ENCODE measurements at regions not wholly inside any gene's neighbourhood (a gene's known extent, or its start where the extent isn't known, plus 50 kb on each side); places are given as distances from the start of the nearest gene placed in this dataset.
A peak's percentile ranks its signal among the peaks of the same experiment; 100 is the strongest.

DNA sequence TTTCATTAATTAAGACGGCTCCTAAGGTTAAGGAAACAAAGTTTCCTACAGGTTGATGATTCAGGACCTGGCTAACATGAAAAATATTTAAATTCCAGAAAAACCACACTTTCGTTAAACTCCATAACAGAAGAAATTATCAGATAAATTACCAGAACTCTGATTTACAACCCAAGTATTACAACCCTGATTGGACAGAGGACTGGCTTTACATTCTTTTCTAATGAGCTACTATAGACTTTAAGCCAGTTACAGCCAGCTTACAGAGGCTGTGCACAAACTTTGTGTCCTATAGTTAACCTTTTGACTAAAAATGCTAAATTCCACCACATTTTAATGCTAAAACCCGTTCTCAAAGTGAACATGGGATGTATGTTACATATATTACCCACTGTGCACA is 458.6 kb downstream of the KCNJ3 start:
- 17% methylated on average over 3 of the region's 3 CpGs for WGBS (ENCODE audit: low lambda C conversion rate)

DNA sequence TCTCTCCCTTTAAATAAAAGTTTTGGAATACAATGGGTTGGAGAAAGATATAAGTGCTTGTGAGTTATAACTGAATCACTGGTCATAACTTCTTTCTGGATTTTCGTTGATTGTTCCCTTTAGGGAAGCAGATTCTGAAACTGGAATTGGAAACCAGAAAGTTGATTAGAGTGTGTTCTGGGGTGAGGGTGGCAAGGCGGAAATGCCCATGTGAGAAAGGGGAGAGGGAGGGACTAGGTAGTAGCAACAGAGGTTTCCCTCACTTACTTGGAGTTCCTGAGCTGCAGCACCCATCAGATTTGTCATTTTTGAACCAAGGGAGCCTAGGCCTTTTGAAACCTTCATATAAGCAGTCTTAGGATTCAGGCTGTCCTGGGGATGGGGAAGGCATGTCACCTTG is 453.4 kb downstream of the KCNJ3 start:
- no peaks in the 10 kb centered on the region for H3K9me3 ChIP-seq
- H3K4me3 ChIP-seq (ENCODE audit: low read depth in 2 of 2, low read length in 1 of 2) = no peak overlapping the region; a peak in 1 of 4 replicates
- no peak overlapping the region for H3K4me2 ChIP-seq
- no peaks in the 10 kb centered on the region; a peak in 1 of 4 replicates for H3K4me1 ChIP-seq (ENCODE audit: control insufficient read depth in 1 of 2, insufficient read depth in 2 of 2, low read depth in 1 of 2, low read length in 1 of 2)
- no peak overlapping the region for H3K9ac ChIP-seq
- no peaks in the 10 kb centered on the region for H4K20me1 ChIP-seq (ENCODE audit: insufficient read depth)
- no peaks in the 10 kb centered on the region for H3K9me2 ChIP-seq
- no peak for DNase-seq
- no peak overlapping the region for H2AFZ ChIP-seq (ENCODE audit: low read depth)
- peaks cover 3% of the 10 kb centered on the region for H3F3A ChIP-seq (replicated peaks; ENCODE audit: insufficient read depth)
- TF ChIP-seq, protein P1, sequence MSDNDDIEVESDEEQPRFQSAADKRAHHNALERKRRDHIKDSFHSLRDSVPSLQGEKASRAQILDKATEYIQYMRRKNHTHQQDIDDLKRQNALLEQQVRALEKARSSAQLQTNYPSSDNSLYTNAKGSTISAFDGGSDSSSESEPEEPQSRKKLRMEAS (IDR thresholded peaks at IDR 0.05; ENCODE audit: low read depth) = no peak
- TF ChIP-seq RAD21 (IDR thresholded peaks at IDR 0.05; ENCODE audit: low read length) (no peak), FOSL2 (IDR thresholded peaks at IDR 0.05; ENCODE audit: borderline replicate concordance, low read depth) (no peak), MEF2A (IDR thresholded peaks at IDR 0.05; ENCODE audit: borderline replicate concordance, low read depth) (no peak), ELF1 (IDR thresholded peaks at IDR 0.05) (no peak), JUND (IDR thresholded peaks at IDR 0.05) (no peak), MXI1 (IDR thresholded peaks at IDR 0.05; ENCODE audit: low read depth, low read length) (no peak), RXRA (IDR thresholded peaks at IDR 0.05; ENCODE audit: borderline replicate concordance, low read depth) (no peak)
- TF ChIP-seq, protein P2, sequence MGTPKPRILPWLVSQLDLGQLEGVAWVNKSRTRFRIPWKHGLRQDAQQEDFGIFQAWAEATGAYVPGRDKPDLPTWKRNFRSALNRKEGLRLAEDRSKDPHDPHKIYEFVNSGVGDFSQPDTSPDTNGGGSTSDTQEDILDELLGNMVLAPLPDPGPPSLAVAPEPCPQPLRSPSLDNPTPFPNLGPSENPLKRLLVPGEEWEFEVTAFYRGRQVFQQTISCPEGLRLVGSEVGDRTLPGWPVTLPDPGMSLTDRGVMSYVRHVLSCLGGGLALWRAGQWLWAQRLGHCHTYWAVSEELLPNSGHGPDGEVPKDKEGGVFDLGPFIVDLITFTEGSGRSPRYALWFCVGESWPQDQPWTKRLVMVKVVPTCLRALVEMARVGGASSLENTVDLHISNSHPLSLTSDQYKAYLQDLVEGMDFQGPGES (IDR thresholded peaks at IDR 0.05; ENCODE audit: low read depth, low read length) = no peak
- TF ChIP-seq, protein P3, sequence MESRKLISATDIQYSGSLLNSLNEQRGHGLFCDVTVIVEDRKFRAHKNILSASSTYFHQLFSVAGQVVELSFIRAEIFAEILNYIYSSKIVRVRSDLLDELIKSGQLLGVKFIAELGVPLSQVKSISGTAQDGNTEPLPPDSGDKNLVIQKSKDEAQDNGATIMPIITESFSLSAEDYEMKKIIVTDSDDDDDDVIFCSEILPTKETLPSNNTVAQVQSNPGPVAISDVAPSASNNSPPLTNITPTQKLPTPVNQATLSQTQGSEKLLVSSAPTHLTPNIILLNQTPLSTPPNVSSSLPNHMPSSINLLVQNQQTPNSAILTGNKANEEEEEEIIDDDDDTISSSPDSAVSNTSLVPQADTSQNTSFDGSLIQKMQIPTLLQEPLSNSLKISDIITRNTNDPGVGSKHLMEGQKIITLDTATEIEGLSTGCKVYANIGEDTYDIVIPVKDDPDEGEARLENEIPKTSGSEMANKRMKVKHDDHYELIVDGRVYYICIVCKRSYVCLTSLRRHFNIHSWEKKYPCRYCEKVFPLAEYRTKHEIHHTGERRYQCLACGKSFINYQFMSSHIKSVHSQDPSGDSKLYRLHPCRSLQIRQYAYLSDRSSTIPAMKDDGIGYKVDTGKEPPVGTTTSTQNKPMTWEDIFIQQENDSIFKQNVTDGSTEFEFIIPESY (IDR thresholded peaks at IDR 0.05; ENCODE audit: borderline replicate concordance, low read depth) = no peak
- TF ChIP-seq, protein P4, sequence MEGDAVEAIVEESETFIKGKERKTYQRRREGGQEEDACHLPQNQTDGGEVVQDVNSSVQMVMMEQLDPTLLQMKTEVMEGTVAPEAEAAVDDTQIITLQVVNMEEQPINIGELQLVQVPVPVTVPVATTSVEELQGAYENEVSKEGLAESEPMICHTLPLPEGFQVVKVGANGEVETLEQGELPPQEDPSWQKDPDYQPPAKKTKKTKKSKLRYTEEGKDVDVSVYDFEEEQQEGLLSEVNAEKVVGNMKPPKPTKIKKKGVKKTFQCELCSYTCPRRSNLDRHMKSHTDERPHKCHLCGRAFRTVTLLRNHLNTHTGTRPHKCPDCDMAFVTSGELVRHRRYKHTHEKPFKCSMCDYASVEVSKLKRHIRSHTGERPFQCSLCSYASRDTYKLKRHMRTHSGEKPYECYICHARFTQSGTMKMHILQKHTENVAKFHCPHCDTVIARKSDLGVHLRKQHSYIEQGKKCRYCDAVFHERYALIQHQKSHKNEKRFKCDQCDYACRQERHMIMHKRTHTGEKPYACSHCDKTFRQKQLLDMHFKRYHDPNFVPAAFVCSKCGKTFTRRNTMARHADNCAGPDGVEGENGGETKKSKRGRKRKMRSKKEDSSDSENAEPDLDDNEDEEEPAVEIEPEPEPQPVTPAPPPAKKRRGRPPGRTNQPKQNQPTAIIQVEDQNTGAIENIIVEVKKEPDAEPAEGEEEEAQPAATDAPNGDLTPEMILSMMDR (IDR thresholded peaks at IDR 0.05) = no peak
- TF ChIP-seq, protein P5, sequence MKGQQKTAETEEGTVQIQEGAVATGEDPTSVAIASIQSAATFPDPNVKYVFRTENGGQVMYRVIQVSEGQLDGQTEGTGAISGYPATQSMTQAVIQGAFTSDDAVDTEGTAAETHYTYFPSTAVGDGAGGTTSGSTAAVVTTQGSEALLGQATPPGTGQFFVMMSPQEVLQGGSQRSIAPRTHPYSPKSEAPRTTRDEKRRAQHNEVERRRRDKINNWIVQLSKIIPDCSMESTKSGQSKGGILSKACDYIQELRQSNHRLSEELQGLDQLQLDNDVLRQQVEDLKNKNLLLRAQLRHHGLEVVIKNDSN (IDR thresholded peaks at IDR 0.05; ENCODE audit: borderline replicate concordance, low read depth) = no peak
- no peak overlapping the region for H3K27ac ChIP-seq (ENCODE audit: low read depth in 2 of 2, low read length in 1 of 2)
- H3K27me3 ChIP-seq (ENCODE audit: insufficient read depth) = no peaks in the 10 kb centered on the region
- H3K79me2 ChIP-seq (ENCODE audit: insufficient read depth) = no peaks in the 10 kb centered on the region
- H3K36me3 ChIP-seq (replicated peaks in 1 of 2; ENCODE audit: control insufficient read depth in 1 of 2, insufficient read depth in 2 of 2, low read length in 1 of 2) = no peaks in the 10 kb centered on the region
- POLR2A ChIA-PET = no interaction called here
- 12% methylated on average over 2 of the region's 2 CpGs for WGBS (ENCODE audit: low lambda C conversion rate)
- CTCF ChIA-PET = no interaction called here

More for the DNA sequence above, 458.6 kb downstream of the KCNJ3 start:
- no peak for DNase-seq
- H3K79me2 ChIP-seq (ENCODE audit: insufficient read depth) = no peaks in the 10 kb centered on the region
- ChIA-PET CTCF (no interaction called here), POLR2A (no interaction called here)
- no peaks in the 10 kb centered on the region for H4K20me1 ChIP-seq (ENCODE audit: insufficient read depth)
- no peaks in the 10 kb centered on the region for H3K36me3 ChIP-seq (replicated peaks in 1 of 2; ENCODE audit: control insufficient read depth in 1 of 2, insufficient read depth in 2 of 2, low read length in 1 of 2)
- no peaks in the 10 kb centered on the region; a peak in 1 of 4 replicates for H3K4me1 ChIP-seq (ENCODE audit: control insufficient read depth in 1 of 2, insufficient read depth in 2 of 2, low read depth in 1 of 2, low read length in 1 of 2)
- no peak overlapping the region; the same call in 1 of the 2 replicates for H3K4me2 ChIP-seq
- TF ChIP-seq MXI1 (IDR thresholded peaks at IDR 0.05; ENCODE audit: low read depth, low read length) = no peak
- TF ChIP-seq NFIC (IDR thresholded peaks at IDR 0.05; ENCODE audit: borderline replicate concordance) = no peak
- TF ChIP-seq FOSL2 (IDR thresholded peaks at IDR 0.05; ENCODE audit: borderline replicate concordance, low read depth) = no peak
- TF ChIP-seq, protein P5 (IDR thresholded peaks at IDR 0.05; ENCODE audit: borderline replicate concordance, low read depth) = no peak
- TF ChIP-seq, protein P1 (IDR thresholded peaks at IDR 0.05; ENCODE audit: low read depth) = no peak
- TF ChIP-seq EP300 (IDR thresholded peaks at IDR 0.05; ENCODE audit: borderline replicate concordance in 1 of 2, low read depth in 1 of 2, low read length in 1 of 2) = no peak
- TF ChIP-seq, protein P2 (IDR thresholded peaks at IDR 0.05; ENCODE audit: low read depth, low read length) = no peak
- TF ChIP-seq TAF1 (IDR thresholded peaks at IDR 0.05; ENCODE audit: borderline replicate concordance, low read depth, low read length) = no peak
- no peak for TF ChIP-seq EZH2phosphoT487 (IDR thresholded peaks at IDR 0.05; ENCODE audit: borderline replicate concordance, low read depth)
- no peak for TF ChIP-seq RXRA (IDR thresholded peaks at IDR 0.05; ENCODE audit: borderline replicate concordance, low read depth)
- no peak for TF ChIP-seq FOXJ3 (CRISPR knock-in tag; IDR thresholded peaks at IDR 0.05)
- no peak for TF ChIP-seq RAD21 (IDR thresholded peaks at IDR 0.05; ENCODE audit: low read length)
- no peak for TF ChIP-seq TCF12 (IDR thresholded peaks at IDR 0.05)
- TF ChIP-seq FOXM1 (IDR thresholded peaks at IDR 0.05; ENCODE audit: low read depth) = no peak
- TF ChIP-seq TEAD4 (IDR thresholded peaks at IDR 0.05; ENCODE audit: borderline replicate concordance, insufficient read depth) = no peak
- TF ChIP-seq YY1 (IDR thresholded peaks at IDR 0.05; ENCODE audit: low read depth) = no peak
- H3K9me3 ChIP-seq = no peaks in the 10 kb centered on the region
- no peaks in the 10 kb centered on the region for H3K27me3 ChIP-seq (ENCODE audit: insufficient read depth)
- peaks cover 3% of the 10 kb centered on the region for H3F3A ChIP-seq (replicated peaks; ENCODE audit: insufficient read depth)
- peak overlapping the region in 1 of 2 experiments; percentile 19; a peak in 1 of 4 replicates for H3K27ac ChIP-seq (ENCODE audit: low read depth in 2 of 2, low read length in 1 of 2)
- H3K4me3 ChIP-seq (ENCODE audit: low read depth in 2 of 2, low read length in 1 of 2) = no peak overlapping the region
- H3K9ac ChIP-seq = no peak overlapping the region
- H2AFZ ChIP-seq (ENCODE audit: low read depth) = no peak overlapping the region; the same call in 1 of the 2 replicates
- no peaks in the 10 kb centered on the region for H3K9me2 ChIP-seq
